ENCODE measurements at regions not wholly inside any gene's neighbourhood (a gene's known extent, or its start where the extent isn't known, plus 50 kb on each side); places are given as distances from the start of the nearest gene placed in this dataset.

DNA sequence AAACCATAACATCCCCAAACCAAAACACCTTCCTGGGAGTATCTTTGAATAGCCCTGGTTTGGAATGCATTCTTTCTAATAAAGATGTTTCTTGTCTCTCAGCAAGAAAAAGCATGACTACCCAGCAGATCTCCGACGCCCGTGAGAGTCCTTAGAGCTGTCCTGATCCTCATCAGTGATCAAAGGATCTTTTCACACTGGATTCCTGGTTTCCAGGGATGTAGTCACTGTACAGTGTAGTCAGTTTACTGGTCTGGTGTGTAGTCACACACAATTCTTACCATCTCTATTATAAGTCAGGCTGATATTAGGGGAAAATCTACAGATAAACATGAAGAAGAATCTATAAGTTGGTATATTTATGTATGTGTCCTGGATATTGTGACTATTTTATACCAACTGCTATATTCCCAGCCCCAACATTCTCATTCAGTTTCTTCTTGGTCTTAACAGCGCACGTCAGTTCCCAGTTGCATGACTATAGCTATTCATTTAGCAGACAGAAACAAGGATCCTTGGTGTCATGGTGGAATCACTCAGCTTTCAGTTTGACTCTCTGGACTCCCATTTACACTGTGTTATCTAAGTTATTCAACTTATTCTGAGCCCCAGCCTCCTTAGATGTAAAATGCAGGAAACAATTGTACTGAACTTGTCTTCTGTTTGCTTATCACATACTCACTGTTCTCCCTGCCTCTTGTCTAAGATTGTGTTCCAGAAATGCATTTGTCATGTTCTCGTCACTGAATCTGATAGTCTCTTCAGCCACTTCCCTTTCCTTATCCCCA is 68.3 kb downstream of the SLIT2 start:
- H4K20me1 ChIP-seq (replicated peaks; ENCODE audit: control insufficient read depth, insufficient read depth, low read length): no peaks in the 10 kb centered on the region
- no peak overlapping the region for H3K27ac ChIP-seq (ENCODE audit: extremely low read depth, low read depth, low read length)
- in situ Hi-C loops (cut with MboI) (no loop called here), intact Hi-C loops (cut with micrococcal nuclease) (no loop called here)
- no TSS peak for BruUV-seq (replicated peaks)
- ChIA-PET POLR2A (interaction anchor here (1.4 kb wide), 1 partner anchor 14 kb away, joined by 4 read pairs; no protein-coding TSS in a partner anchor), CTCF (ENCODE audit: low intra/inter-chr PET ratio) (no interaction called here)
- H3K4me1 ChIP-seq (replicated peaks in 1 of 2; ENCODE audit: control insufficient read depth in 2 of 2, insufficient read depth in 2 of 2, low read length in 2 of 2): no peaks in the 10 kb centered on the region
- no peak overlapping the region for H2AFZ ChIP-seq (ENCODE audit: low read depth, low read length)
- no peaks in the 10 kb centered on the region for H3K9me3 ChIP-seq (replicated peaks; ENCODE audit: control insufficient read depth, insufficient read depth, low read depth, low read length)
- no peak overlapping the region for H3K4me3 ChIP-seq
- no peak for TF ChIP-seq PTRF (tag; IDR thresholded peaks at IDR 0.05)
- no peak overlapping the region for H3K9ac ChIP-seq (ENCODE audit: insufficient read depth in 1 of 2, low read depth in 2 of 2, low read length in 2 of 2)
- FAIRE-seq (no peak), ATAC-seq (no peak), DNase-seq (ENCODE audit: extremely low read depth in 1 of 4, low spot score in 3 of 4) (no peak)
- no peak overlapping the region for H3K4me2 ChIP-seq (ENCODE audit: insufficient read depth, low read length)
- H3K36me3 ChIP-seq (ENCODE audit: control insufficient read depth, insufficient read depth, low read length): no peaks in the 10 kb centered on the region
- no peaks in the 10 kb centered on the region for H3K27me3 ChIP-seq (ENCODE audit: control insufficient read depth in 2 of 2, insufficient read depth in 2 of 2, low read length in 2 of 2)
- H3K9me1 ChIP-seq (ENCODE audit: control insufficient read depth, insufficient read depth, low read length): no peaks in the 10 kb centered on the region
- WGBS (ENCODE audit: insufficient coverage, low coverage, missing lambda C conversion rate): 3% methylated on average over 6 of the region's 6 CpGs
- H3K79me2 ChIP-seq (ENCODE audit: control insufficient read depth, insufficient read depth, low read length): no peaks in the 10 kb centered on the region

DNA sequence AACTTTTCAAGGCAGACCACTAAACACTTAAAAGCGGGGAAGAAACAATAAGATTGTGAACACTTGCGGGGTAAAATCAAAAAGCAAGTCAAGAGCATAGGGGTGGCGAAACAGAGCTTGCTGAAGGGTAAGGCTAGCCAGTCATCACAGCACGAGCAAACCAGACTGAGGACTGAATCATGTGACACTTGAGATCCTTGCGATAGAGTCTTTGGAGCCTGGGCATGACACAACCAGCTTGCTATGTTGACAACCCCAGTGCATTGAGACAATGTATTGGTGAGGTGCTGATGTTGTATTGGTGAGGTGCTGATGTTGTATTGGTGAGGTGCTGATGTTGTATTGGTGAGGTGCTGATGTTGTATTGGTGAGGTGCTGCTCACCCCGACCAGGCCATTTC is 72.3 kb downstream of the SLIT2 start:
- no peak for FAIRE-seq

More for the DNA sequence above, 72.3 kb downstream of the SLIT2 start:
- Histone ChIP-seq H3K4me3 (no peak overlapping the region), H3K27ac (ENCODE audit: extremely low read depth, low read depth, low read length) (no peak overlapping the region), H3K4me1 (replicated peaks in 1 of 2; ENCODE audit: control insufficient read depth in 2 of 2, insufficient read depth in 2 of 2, low read length in 2 of 2) (no peaks in the 10 kb centered on the region), H4K20me1 (replicated peaks; ENCODE audit: control insufficient read depth, insufficient read depth, low read length) (no peaks in the 10 kb centered on the region), H3K36me3 (ENCODE audit: control insufficient read depth, insufficient read depth, low read length) (no peaks in the 10 kb centered on the region), H3K9me1 (ENCODE audit: control insufficient read depth, insufficient read depth, low read length) (no peaks in the 10 kb centered on the region), H3K27me3 (ENCODE audit: control insufficient read depth in 2 of 2, insufficient read depth in 2 of 2, low read length in 2 of 2) (no peaks in the 10 kb centered on the region), H3K9me3 (replicated peaks; ENCODE audit: control insufficient read depth, insufficient read depth, low read depth, low read length) (no peaks in the 10 kb centered on the region), H3K9ac (ENCODE audit: insufficient read depth in 1 of 2, low read depth in 2 of 2, low read length in 2 of 2) (no peak overlapping the region), H3K79me2 (ENCODE audit: control insufficient read depth, insufficient read depth, low read length) (no peaks in the 10 kb centered on the region), H3K4me2 (ENCODE audit: insufficient read depth, low read length) (no peak overlapping the region), H2AFZ (ENCODE audit: low read depth, low read length) (no peak overlapping the region)
- 1% methylated on average over 6 of the region's 6 CpGs for WGBS (ENCODE audit: insufficient coverage, low coverage, missing lambda C conversion rate)
- DNase-seq (ENCODE audit: extremely low read depth in 1 of 4, low spot score in 3 of 4) (no peak), ATAC-seq (no peak)
- BruUV-seq (replicated peaks): no TSS peak
- in situ Hi-C loops (cut with MboI) (no loop called here), intact Hi-C loops (cut with micrococcal nuclease) (no loop called here)
- CTCF ChIA-PET (ENCODE audit: low intra/inter-chr PET ratio): no interaction called here
- TF ChIP-seq, protein P1, sequence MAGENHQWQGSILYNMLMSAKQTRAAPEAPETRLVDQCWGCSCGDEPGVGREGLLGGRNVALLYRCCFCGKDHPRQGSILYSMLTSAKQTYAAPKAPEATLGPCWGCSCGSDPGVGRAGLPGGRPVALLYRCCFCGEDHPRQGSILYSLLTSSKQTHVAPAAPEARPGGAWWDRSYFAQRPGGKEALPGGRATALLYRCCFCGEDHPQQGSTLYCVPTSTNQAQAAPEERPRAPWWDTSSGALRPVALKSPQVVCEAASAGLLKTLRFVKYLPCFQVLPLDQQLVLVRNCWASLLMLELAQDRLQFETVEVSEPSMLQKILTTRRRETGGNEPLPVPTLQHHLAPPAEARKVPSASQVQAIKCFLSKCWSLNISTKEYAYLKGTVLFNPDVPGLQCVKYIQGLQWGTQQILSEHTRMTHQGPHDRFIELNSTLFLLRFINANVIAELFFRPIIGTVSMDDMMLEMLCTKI (IDR thresholded peaks at IDR 0.05; ENCODE audit: partially characterized antibody): no peak
- no peak for TF ChIP-seq EGR1 (conservative IDR thresholded peaks at IDR 0.05)
- no peak for TF ChIP-seq LEF1 (IDR thresholded peaks at IDR 0.05)
- TF ChIP-seq DDX20 (tag; IDR thresholded peaks at IDR 0.05; ENCODE audit: low read depth): no peak
- TF ChIP-seq, protein P2, sequence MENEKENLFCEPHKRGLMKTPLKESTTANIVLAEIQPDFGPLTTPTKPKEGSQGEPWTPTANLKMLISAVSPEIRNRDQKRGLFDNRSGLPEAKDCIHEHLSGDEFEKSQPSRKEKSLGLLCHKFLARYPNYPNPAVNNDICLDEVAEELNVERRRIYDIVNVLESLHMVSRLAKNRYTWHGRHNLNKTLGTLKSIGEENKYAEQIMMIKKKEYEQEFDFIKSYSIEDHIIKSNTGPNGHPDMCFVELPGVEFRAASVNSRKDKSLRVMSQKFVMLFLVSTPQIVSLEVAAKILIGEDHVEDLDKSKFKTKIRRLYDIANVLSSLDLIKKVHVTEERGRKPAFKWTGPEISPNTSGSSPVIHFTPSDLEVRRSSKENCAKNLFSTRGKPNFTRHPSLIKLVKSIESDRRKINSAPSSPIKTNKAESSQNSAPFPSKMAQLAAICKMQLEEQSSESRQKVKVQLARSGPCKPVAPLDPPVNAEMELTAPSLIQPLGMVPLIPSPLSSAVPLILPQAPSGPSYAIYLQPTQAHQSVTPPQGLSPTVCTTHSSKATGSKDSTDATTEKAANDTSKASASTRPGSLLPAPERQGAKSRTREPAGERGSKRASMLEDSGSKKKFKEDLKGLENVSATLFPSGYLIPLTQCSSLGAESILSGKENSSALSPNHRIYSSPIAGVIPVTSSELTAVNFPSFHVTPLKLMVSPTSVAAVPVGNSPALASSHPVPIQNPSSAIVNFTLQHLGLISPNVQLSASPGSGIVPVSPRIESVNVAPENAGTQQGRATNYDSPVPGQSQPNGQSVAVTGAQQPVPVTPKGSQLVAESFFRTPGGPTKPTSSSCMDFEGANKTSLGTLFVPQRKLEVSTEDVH (IDR thresholded peaks at IDR 0.05; ENCODE audit: low read depth, partially characterized antibody): no peak
- TF ChIP-seq CBX5 (IDR thresholded peaks at IDR 0.05; ENCODE audit: borderline replicate concordance, low read depth): no peak
- no peak for TF ChIP-seq PTRF (tag; IDR thresholded peaks at IDR 0.05)
- no peak for TF ChIP-seq CXXC5 (CRISPR knock-in tag; IDR thresholded peaks at IDR 0.05)
- TF ChIP-seq GABPB2 (CRISPR knock-in tag; conservative IDR thresholded peaks at IDR 0.05): no peak
- TF ChIP-seq HIVEP1 (CRISPR knock-in tag; IDR thresholded peaks at IDR 0.05): no peak
- TF ChIP-seq CBFA2T3 (IDR thresholded peaks at IDR 0.05): no peak
- TF ChIP-seq BMI1 (IDR thresholded peaks at IDR 0.05; ENCODE audit: low read length): no peak
- TF ChIP-seq ASH1L (IDR thresholded peaks at IDR 0.05; ENCODE audit: borderline replicate concordance, low read depth, partially characterized antibody): no peak
- TF ChIP-seq HLTF (IDR thresholded peaks at IDR 0.05): no peak
- POLR2A ChIA-PET: no interaction called here
